ENCODE measurements at regions not wholly inside any gene's neighbourhood (a gene's known extent, or its start where the extent isn't known, plus 50 kb on each side); places are given as distances from the start of the nearest gene placed in this dataset.

DNA sequence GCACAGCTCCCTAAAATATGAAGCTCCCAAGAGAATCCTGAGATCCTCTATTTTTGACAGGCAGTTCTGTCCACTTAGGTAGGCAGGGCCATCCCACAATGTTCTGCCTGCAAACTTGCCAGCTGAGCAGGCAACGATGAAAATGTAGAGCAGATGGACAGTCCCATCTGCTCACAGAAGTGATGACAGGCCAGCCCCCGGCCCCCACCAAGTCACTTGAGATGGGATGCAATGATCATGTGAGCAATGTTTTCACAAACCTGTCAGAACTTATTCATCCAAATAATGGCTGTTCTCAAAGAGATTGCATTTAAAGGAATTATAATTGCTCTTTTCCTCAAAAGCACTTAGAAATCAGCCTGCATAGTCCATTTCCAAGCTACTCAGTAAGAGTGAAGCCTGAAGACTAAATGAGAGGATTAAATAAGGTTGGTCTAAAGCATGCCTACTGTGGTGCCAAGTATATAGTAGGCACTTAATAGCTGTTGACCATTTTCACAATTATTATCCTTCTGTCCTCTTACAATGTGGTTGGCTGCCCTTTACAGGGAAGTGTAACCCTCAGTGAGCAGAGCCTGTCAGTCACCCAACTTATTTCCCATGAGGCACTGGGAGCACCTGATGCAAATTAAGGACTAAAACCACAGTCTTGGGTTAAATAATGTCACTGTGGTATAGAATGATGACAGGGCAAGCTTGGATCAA, 301.2 kb downstream of the FGFR2 start:
- DNase-seq = no peak

DNA sequence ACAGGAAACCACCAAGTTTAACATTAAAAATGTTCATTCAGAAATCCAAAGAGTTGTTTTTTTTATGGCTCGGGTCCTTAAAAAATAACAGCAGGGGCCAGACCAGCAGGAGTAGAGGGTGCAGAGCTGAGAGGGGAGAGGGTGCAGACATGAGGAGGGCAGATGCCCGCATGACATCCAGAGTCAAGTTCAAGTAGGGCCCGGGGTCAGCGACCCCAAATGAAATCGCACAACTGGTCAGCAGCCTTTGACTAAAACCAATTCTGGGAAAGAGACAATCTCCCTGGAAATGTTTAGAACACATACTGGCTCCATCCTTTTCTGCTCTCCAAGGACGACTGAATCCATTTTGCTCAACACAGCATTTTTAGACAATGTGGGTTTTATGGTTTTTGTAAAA, 297.5 kb downstream of the FGFR2 start:
- no peak for DNase-seq

DNA sequence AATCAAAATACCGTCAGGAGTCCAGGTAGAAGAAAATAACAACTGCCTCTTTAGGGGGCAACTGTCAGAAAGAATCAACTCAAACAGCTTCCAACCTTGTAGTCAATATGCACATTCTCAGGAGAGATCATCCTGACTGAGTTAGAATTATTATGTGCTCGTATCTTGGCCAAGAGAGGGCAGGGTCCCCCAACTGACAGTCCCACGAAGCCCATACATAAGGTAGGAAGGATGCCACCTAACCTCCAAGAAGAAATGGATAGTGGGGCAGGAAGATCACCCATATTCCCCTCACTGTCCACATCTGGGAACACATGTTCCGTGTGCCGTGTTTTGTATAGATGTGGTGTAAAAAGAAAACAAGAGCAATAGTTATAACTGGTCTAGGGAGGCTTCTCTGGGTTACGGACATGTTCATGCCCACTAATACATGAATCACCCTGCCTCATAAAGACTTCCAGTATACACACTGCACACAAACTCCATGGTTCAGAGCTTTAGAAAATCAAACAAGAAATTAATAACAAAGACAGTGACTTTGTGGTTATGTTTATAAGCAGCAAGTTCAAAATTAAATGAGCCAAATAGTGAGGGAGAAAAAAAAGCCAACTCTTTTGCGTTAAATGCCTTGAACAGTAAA, 295.6 kb downstream of the FGFR2 start:
- no peak for DNase-seq

- DNase-seq = no peak
These were observed 294.9 kb downstream of the FGFR2 start for GRCh38 chr10:121303287-121303890.

DNA sequence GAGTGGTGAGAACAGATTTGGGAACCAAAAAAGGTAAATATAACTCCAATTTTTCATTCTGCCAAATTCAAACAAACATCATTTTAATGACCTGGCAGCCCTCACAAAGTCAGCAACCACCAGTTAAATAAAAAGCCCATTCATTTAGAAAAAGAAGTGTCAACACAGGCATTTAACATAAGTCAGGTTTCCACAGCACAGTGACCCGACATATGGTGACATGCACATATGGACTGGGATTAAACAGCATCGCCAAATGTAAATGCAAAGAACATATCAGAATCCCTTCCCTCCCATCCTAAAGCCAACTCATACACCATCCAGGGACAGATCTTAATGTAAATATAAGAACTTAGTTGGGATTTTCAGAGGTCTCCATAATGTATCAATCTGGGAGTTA, 293.2 kb downstream of the FGFR2 start:
- no peak for DNase-seq

DNA sequence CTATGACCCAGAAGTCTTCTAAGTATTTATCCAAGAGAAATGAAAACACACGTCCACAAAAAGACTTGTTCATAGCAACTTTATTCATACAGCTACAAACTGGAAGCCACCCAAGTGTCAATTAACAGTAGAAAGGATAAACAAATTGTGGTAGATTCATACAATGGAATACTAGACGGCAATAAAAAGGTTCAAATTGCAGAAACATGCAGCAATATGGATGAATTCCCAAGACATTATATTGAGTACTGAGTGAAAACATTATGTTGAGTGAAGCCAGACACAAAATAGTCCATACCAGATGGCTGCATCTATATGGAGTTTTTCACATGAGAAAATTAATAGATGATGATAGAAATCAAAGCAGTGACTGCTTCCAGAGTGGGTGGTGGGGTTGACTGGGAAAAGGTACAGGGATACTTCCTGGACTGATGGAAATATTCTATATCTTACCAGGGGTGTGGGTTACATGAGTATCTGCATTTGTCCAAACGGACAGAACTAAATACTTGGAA, 292.0 kb downstream of the FGFR2 start:
- no peak for DNase-seq

DNA sequence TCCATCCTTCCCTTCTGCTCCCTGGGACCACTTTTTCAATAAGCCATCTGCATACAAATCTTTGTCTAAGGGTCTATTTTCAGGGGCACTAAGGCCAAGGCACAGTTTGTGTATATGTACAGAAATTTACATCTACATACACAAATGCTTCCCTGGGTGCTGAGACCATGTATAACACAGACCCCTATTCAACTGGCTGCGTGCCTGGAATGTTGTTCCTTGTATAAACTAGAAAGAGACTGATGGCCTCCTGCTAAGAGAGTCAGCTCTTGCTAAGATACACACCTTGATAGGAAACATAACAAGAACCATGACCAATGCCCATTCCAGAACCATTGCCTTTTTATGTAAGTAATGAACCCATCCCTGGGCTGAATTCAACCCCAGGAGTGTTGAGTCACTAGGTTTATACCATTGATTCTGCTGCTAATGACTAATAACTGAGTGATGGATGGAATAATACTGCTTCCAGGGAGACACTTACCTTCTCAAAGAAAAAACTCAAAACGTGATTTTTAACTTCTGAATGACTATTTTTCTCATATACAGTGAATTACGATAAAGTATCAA, 290.7 kb downstream of the FGFR2 start:
- DNase-seq = no peak

GRCh38 chr10:121308020-121308419, 290.2 kb downstream of the FGFR2 start:
- no peak for DNase-seq

DNA sequence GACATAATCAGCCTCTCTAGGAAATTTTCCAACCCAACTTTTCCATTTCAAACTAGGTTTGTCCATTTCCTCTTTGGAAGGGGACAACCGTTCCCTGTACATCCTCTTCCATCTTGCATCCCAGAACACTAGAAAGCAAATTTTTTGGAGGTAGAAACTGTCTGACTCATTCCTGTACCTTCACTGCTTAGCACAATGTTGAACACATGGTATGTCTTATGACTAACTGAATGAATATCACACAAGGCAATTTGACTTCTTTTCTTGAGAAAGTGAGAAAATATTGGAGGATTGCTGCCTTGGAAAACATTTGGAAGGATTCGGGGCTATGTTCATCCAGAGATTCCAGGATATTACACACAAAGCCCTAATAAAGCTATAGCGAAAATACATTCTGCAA, 289.1 kb downstream of the FGFR2 start:
- DNase-seq = no peak

- no peak for DNase-seq
These were observed 288.0 kb downstream of the FGFR2 start for GRCh38 chr10:121310151-121310711.

DNA sequence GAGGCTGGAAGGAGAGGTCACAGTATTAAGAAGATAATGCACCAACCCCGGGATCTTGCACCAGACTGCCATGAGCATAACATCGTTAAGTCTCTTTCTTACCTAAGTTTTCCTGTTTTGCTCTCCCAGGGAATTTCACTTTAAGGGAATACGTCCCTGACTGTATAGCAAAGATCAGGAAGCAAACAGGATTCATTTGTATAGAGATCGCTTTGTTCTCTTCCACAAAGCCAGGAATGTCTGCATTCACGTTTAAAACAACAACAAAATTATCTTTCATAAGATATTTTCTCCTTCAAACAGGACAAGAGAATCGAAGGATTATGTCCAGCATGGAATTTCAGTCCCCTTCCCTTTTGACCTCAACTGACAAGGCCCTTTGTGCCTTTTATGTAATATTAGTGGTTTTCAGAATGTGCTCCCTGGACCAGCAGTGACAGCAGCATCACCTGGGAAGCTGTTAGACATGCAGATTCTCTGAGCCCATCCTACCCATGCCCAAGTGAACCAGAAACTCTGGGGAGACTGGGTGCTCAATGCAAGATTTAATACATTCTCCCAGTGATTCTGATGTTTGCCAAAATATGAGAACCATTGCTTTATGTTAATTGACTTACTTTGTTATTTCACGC, 286.3 kb downstream of the FGFR2 start:
- no peak for DNase-seq

DNA sequence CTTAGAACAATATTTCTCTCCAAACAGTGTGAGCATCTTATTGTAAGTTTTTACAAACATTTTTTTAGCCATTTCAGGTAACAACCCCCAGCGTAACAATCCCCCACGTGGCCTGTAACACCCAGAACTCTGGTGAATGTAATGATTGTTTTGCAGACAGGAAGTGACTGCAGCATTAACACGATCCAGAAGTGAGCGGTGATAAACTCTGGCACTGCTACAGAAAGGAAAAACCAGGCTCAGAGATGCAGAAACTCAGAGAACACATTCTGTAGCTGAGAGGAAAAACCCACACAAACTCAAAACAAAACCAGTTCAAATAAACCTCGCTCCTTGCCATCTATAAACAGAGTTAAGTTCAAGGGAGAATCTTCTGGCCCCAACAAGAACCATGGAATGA, 285.7 kb downstream of the FGFR2 start:
- DNase-seq = no peak

DNA sequence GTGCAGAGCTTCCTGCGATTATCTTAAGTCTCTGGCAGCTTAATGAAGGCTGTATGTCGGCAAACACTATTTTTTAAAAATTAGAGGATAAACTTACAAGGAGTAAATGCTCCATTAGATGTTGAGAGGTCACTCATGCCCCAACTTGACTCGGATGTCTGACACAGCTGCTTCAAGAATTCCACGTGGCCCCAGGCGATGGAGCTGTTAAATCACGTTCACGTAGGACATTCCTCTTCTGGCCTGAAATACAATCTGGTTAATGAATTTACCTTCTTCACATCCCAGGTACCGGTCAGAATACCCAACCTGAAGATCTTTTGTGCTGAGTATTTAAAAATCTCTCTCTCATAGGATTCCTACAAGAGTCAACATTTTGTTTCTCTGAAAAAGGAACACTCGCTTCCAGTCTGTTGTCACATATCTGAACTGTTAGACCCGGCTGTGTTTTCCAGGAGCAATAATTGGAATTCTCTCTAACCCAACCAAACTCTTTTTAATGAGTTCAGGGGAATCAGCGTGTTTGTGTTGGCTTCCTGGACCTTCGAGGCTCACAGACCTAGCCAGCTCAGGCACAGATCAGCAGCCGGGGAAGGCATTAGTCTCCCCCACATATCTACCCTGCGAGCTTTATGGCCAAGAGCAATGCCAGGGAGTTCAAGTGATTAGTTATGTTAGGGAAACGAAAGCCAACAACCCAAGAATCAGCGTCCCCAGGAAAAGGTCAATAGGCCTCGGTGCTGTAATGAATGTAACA, 284.9 kb downstream of the FGFR2 start:
- no peak for DNase-seq

GRCh38 chr10:121316432-121316831, 281.8 kb downstream of the FGFR2 start:
- DNase-seq = no peak

GRCh38 chr10:121317374-121317773, 280.9 kb downstream of the FGFR2 start:
- DNase-seq = no peak

DNA sequence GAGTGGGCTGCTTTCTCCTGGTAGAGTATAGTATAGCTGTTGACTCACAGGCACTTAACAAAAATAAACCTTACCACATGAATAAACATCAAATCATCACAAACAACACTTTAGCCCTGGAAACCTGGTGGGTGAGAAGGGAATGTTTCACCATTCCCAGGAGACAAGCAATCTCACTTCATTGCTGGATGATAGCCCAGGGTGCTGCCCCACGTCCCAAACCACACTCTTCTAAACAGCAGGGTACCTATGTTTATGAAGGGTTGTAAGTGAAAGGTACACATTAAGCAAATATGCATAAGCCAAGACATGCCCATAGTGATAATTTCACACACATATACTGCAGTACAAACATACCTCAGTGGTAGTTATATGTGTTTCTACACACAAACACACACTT, 276.2 kb downstream of the FGFR2 start:
- no peak for DNase-seq

GRCh38 chr10:121322776-121323175, 275.5 kb downstream of the FGFR2 start:
- DNase-seq = no peak

- no peak for DNase-seq
These were observed 274.8 kb downstream of the FGFR2 start for GRCh38 chr10:121323443-121323842.

GRCh38 chr10:121324678-121325213, 273.5 kb downstream of the FGFR2 start:
- no peak for DNase-seq

- no peak for DNase-seq
These were observed 272.6 kb downstream of the FGFR2 start for GRCh38 chr10:121325490-121326231.

Measured in muscle of back (tissue), 3 donors.